SK-N-SH (cell line): ENCODE measurements at regions not wholly inside any gene's neighbourhood (a gene's known extent, or its start where the extent isn't known, plus 50 kb on each side); places are given as distances from the start of the nearest gene placed in this dataset.

ENCODE experiments used
- CTCF ChIA-PET: fragments of 300-600, 350-600 bp; formaldehyde crosslinking; extraction: SDS; loops from one replicate; lab custom pipeline; 2021; lab: Yijun Ruan, JAX
- POLR2A ChIA-PET: fragments of 350-600 bp; sonication (Branson Sonifier 250); formaldehyde crosslinking; extraction: SDS; loops from one replicate; lab custom pipeline; 2020; ENCODE audit warnings: antibody characterized with exemption, inconsistent platforms; lab: Yijun Ruan, JAX
- DNase-seq: peaks from one replicate; pipeline ENCODE4 v3.0.0; 2012
- H2AFZ ChIP-seq: fragments of 200-600 bp; sonication (generic); 2 replicates; pipeline ENCODE4 v1.8.1; 2016; ENCODE audit warnings: antibody characterized with exemption, mild to moderate bottlenecking, low read depth
- H3F3A ChIP-seq: fragments of 200-600 bp; sonication (generic); replicated peaks from 2 replicates; pipeline ENCODE3; 2016; ENCODE audit warnings: antibody characterized with exemption, mild to moderate bottlenecking; ENCODE audit not compliant: insufficient read depth
- H3K27ac ChIP-seq, 2 experiments: fragments of 200-500 bp in 1 of 2; fragments of 200-600 bp in 1 of 2; sonication (Bioruptor generic) in 1 of 2; sonication (generic), shearing (Covaris generic) in 1 of 2; 2 replicates each; pipeline versions ENCODE4 v1.5.1 to v1.6.1; 2014 to 2016; ENCODE audit warnings: low read depth in 2 of 2, inconsistent platforms in 1 of 2, low read length in 1 of 2, mild to moderate bottlenecking in 1 of 2, mixed read lengths in 1 of 2
- H3K27me3 ChIP-seq: fragments of 200-600 bp; sonication (generic), shearing (Covaris generic); 2 replicates; pipeline ENCODE4 v1.6.1; 2016; ENCODE audit warnings: mixed run types; ENCODE audit not compliant: insufficient read depth
- H3K36me3 ChIP-seq, 2 experiments: fragments of 200-500 bp in 1 of 2; fragments of 200-600 bp in 1 of 2; sonication (Bioruptor generic) in 1 of 2; sonication (generic) in 1 of 2; replicated peaks in 1 of 2; 2 replicates each; pipeline versions ENCODE3 to v1.5.1; 2014 to 2016; ENCODE audit warnings: low read length in 1 of 2, mild to moderate bottlenecking in 1 of 2; ENCODE audit not compliant: insufficient read depth in 2 of 2, control insufficient read depth in 1 of 2
- H3K4me1 ChIP-seq, 2 experiments: fragments of 200-500 bp in 1 of 2; fragments of 200-600 bp in 1 of 2; sonication (Bioruptor generic) in 1 of 2; sonication (generic), shearing (Covaris generic) in 1 of 2; 2 replicates each; pipeline versions ENCODE4 v1.5.1 to v1.6.1; 2014 to 2016; ENCODE audit warnings: low read depth in 1 of 2, low read length in 1 of 2, mixed run types in 1 of 2; ENCODE audit not compliant: insufficient read depth in 2 of 2, control insufficient read depth in 1 of 2
- H3K4me2 ChIP-seq: fragments of 200-600 bp; sonication (generic), shearing (Covaris generic); 2 replicates; pipeline ENCODE4 v1.6.1; 2017; ENCODE audit warnings: mixed run types
- H3K4me3 ChIP-seq, 2 experiments: fragments of 200-500 bp in 1 of 2; fragments of 200-600 bp in 1 of 2; sonication (Bioruptor generic) in 1 of 2; sonication (generic), shearing (Covaris generic) in 1 of 2; 2 replicates each; pipeline versions ENCODE4 v1.5.1 to v1.8.1; 2014 to 2016; ENCODE audit warnings: low read depth in 2 of 2, inconsistent platforms in 1 of 2, low read length in 1 of 2, mild to moderate bottlenecking in 1 of 2, mixed read lengths in 1 of 2, moderate library complexity in 1 of 2
- H3K79me2 ChIP-seq: fragments of 200-600 bp; sonication (generic); 2 replicates; pipeline ENCODE4 v1.8.1; 2017; ENCODE audit warnings: mild to moderate bottlenecking; ENCODE audit not compliant: insufficient read depth
- H3K9ac ChIP-seq: fragments of 200-600 bp; sonication (generic); 2 replicates; pipeline ENCODE4 v1.6.1; 2017; ENCODE audit warnings: mixed run types
- H3K9me2 ChIP-seq: fragments of 200-600 bp; sonication (generic); 2 replicates; pipeline ENCODE4 v1.6.1; 2017; ENCODE audit warnings: mixed run types
- H3K9me3 ChIP-seq: fragments of 200-600 bp; sonication (generic); 2 replicates; pipeline ENCODE4 v1.6.1; 2017; ENCODE audit warnings: mixed run types, mild to moderate bottlenecking, moderate library complexity
- H4K20me1 ChIP-seq: fragments of 200-600 bp; sonication (generic); 2 replicates; pipeline ENCODE4 v1.6.1; 2017; ENCODE audit warnings: mild to moderate bottlenecking, mixed run types; ENCODE audit not compliant: insufficient read depth
- EP300 ChIP-seq, 2 experiments: IDR thresholded peaks; 2 replicates each; pipeline versions ENCODE4 v1.4.0 to v1.6.1; 2012; ENCODE audit warnings: borderline replicate concordance in 1 of 2, low read depth in 1 of 2, low read length in 1 of 2
- FOSL2 ChIP-seq: IDR thresholded peaks from 2 replicates; pipeline ENCODE4 v1.4.0; 2012; ENCODE audit warnings: low read depth, mild to moderate bottlenecking, moderate library complexity, borderline replicate concordance
- GATA2 ChIP-seq: sonication (generic); formaldehyde crosslinking; IDR thresholded peaks from 2 replicates; pipeline ENCODE4 v1.5.0; 2020; ENCODE audit warnings: mild to moderate bottlenecking, missing genetic modification reagents
- IRF3 ChIP-seq: fragments of 150-350 bp; IDR thresholded peaks from 2 replicates; pipeline ENCODE4 v1.6.1; 2016; ENCODE audit warnings: mild to moderate bottlenecking, low read depth, low read length
- MAX ChIP-seq: IDR thresholded peaks from 2 replicates; pipeline ENCODE4 v1.4.0; 2012; ENCODE audit warnings: low read depth
- MEF2A ChIP-seq: IDR thresholded peaks from 2 replicates; pipeline ENCODE4 v1.4.0; 2012; ENCODE audit warnings: low read depth, borderline replicate concordance
- MXI1 ChIP-seq: IDR thresholded peaks from 2 replicates; pipeline ENCODE4 v1.6.1; 2012; ENCODE audit warnings: mild to moderate bottlenecking, low read depth, low read length, improper control_type of control experiment
- POLR2AphosphoS5 ChIP-seq: IDR thresholded peaks from 2 replicates; pipeline ENCODE4 v1.6.1; 2012; ENCODE audit warnings: low read depth, low read length
- RAD21 ChIP-seq: IDR thresholded peaks from 2 replicates; pipeline ENCODE4 v1.6.1; 2012; ENCODE audit warnings: mild to moderate bottlenecking, low read length
- RCOR1 ChIP-seq: fragments of 150-350 bp; IDR thresholded peaks from 2 replicates; pipeline ENCODE4 v1.6.1; 2017; ENCODE audit warnings: antibody characterized with exemption, low read length
- RXRA ChIP-seq: IDR thresholded peaks from 2 replicates; pipeline ENCODE4 v1.4.0; 2012; ENCODE audit warnings: low read depth, mild to moderate bottlenecking, borderline replicate concordance
- USF2 ChIP-seq: fragments of 150-350 bp; IDR thresholded peaks from 2 replicates; pipeline ENCODE4 v1.6.1; 2017; ENCODE audit warnings: antibody characterized with exemption, low read length, low read depth, borderline replicate concordance
- YY1 ChIP-seq: IDR thresholded peaks from 2 replicates; pipeline ENCODE4 v1.4.0; 2012; ENCODE audit warnings: low read depth, mild to moderate bottlenecking
- ZBTB33 ChIP-seq: IDR thresholded peaks from 2 replicates; pipeline ENCODE4 v1.4.0; 2012; ENCODE audit warnings: low read depth, borderline replicate concordance
- TF ChIP-seq, protein P1 (sequence below): IDR thresholded peaks from 2 replicates; pipeline ENCODE4 v1.4.0; 2012; ENCODE audit warnings: low read depth, borderline replicate concordance

DNA sequence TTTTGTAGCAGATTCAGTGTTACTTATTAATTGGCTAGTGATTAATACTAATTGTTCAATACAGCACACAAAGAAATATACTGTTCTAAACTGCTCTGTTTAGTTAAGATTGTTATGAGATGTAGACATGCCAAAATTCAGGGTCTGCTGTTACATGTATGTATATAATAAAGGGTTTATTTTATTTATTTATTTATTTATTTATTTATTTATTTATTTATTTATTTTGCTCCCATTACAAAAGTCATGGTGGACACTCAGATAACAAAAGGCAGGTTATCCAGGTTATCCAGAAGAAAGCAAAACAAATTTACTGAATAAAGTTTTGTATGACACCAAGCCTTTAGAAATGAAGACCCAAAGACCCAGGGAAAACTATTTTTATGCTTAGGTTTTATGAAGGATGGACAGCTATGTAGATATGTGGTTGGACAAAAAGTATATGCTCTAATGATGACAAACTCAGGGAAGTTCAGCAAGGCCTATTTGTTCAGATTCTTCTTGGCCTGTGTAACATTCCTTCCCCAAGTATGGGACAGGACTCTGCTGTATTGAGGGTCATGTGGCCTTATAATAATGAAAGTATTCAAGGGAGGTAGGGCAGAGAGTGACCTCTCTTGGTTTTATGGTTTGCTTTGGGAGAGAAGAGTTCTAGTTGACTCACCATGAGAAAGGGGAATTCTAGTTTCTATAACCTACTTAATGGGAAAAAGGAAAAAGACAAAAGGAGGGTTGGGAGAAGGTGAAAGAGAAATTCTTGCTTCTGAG lies 1056.8 kb downstream of the ROBO2 start:
- H3K79me2 ChIP-seq: no peaks in the 10 kb centered on the region
- no peaks in the 10 kb centered on the region for H3K9me2 ChIP-seq
- H3K27ac ChIP-seq: no peak overlapping the region
- no peak for DNase-seq
- no peak for TF ChIP-seq RXRA
- TF ChIP-seq, protein P1, sequence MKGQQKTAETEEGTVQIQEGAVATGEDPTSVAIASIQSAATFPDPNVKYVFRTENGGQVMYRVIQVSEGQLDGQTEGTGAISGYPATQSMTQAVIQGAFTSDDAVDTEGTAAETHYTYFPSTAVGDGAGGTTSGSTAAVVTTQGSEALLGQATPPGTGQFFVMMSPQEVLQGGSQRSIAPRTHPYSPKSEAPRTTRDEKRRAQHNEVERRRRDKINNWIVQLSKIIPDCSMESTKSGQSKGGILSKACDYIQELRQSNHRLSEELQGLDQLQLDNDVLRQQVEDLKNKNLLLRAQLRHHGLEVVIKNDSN: no peak
- TF ChIP-seq FOSL2: no peak
- no peak for TF ChIP-seq ZBTB33
- TF ChIP-seq USF2: no peak
- no peak for TF ChIP-seq GATA2 (CRISPR knock-in tag)
- no peak for TF ChIP-seq IRF3
- TF ChIP-seq MXI1: no peak
- TF ChIP-seq POLR2AphosphoS5: no peak
- TF ChIP-seq MAX: no peak
- no peak for TF ChIP-seq RCOR1
- no peak for TF ChIP-seq YY1
- no peak for TF ChIP-seq EP300 (IDR thresholded peaks at IDR 0.05; ENCODE audit: borderline replicate concordance in 1 of 2, low read depth in 1 of 2, low read length in 1 of 2)
- TF ChIP-seq MEF2A: no peak
- TF ChIP-seq RAD21: no peak
- H3K4me3 ChIP-seq: no peak overlapping the region
- H3K27me3 ChIP-seq: no peaks in the 10 kb centered on the region
- no peak overlapping the region for H3K9ac ChIP-seq
- no peaks in the 10 kb centered on the region for H3K36me3 ChIP-seq
- H3F3A ChIP-seq: no peaks in the 10 kb centered on the region
- H3K4me1 ChIP-seq: no peaks in the 10 kb centered on the region
- no peaks in the 10 kb centered on the region for H4K20me1 ChIP-seq
- no peak overlapping the region for H3K4me2 ChIP-seq
- no peak overlapping the region for H2AFZ ChIP-seq
- POLR2A ChIA-PET: no interaction called here
- CTCF ChIA-PET: no interaction called here
- no peaks in the 10 kb centered on the region for H3K9me3 ChIP-seq
